ENCODE measurements at regions not wholly inside any gene's neighbourhood (a gene's known extent, or its start where the extent isn't known, plus 50 kb on each side); places are given as distances from the start of the nearest gene placed in this dataset.

DNA sequence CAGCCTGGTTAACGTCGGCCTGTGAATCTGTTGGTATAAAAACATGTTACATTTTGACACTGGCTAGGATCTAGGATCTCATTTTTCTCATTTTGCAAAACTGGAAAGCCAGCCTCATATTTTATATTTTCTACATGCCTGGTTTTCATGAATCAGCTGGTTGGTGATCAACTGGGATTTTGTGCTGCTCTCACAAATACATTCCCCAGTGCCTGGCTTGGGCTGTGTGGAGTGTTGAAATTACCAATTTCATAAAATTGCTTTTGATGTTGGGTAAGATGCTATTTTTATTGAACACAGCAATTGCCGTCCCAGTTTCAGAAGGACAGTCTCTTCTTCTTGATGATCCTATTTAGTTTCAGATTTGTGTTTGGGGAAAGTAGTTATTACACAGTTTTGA, 604.3 kb downstream of the TAFA4 start:
- H2AFZ ChIP-seq (ENCODE audit: low read depth, low read length), result no peak overlapping the region
- no peaks in the 10 kb centered on the region for H4K20me1 ChIP-seq (replicated peaks; ENCODE audit: control insufficient read depth, extremely low read depth, insufficient read depth, low read length)
- peaks cover 2% of the 10 kb centered on the region for H3K9me3 ChIP-seq (replicated peaks; ENCODE audit: control insufficient read depth, insufficient read depth, low read length)
- dilution Hi-C loops (cut with MboI; ENCODE audit: extremely low pct_ligation_motif_present, low sequenced_read_pairs) (no loop called here), intact Hi-C loops (cut with micrococcal nuclease) (no loop called here)
- TF ChIP-seq, protein P1, sequence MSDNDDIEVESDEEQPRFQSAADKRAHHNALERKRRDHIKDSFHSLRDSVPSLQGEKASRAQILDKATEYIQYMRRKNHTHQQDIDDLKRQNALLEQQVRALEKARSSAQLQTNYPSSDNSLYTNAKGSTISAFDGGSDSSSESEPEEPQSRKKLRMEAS (IDR thresholded peaks at IDR 0.05; ENCODE audit: insufficient read depth, insufficient read length), result no peak
- no peak for TF ChIP-seq FOS (IDR thresholded peaks at IDR 0.05; ENCODE audit: borderline replicate concordance, insufficient read depth, low read length)
- TF ChIP-seq JUN (IDR thresholded peaks at IDR 0.05; ENCODE audit: borderline replicate concordance, insufficient read depth, insufficient read length, low read depth), result no peak
- no peak for TF ChIP-seq GATA2 (IDR thresholded peaks at IDR 0.05; ENCODE audit: insufficient read depth, insufficient read length, low read depth, low read length)
- TF ChIP-seq POLR2A (IDR thresholded peaks at IDR 0.05; ENCODE audit: low read depth, low read length), result no peak
- TF ChIP-seq, protein P2, sequence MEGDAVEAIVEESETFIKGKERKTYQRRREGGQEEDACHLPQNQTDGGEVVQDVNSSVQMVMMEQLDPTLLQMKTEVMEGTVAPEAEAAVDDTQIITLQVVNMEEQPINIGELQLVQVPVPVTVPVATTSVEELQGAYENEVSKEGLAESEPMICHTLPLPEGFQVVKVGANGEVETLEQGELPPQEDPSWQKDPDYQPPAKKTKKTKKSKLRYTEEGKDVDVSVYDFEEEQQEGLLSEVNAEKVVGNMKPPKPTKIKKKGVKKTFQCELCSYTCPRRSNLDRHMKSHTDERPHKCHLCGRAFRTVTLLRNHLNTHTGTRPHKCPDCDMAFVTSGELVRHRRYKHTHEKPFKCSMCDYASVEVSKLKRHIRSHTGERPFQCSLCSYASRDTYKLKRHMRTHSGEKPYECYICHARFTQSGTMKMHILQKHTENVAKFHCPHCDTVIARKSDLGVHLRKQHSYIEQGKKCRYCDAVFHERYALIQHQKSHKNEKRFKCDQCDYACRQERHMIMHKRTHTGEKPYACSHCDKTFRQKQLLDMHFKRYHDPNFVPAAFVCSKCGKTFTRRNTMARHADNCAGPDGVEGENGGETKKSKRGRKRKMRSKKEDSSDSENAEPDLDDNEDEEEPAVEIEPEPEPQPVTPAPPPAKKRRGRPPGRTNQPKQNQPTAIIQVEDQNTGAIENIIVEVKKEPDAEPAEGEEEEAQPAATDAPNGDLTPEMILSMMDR (IDR thresholded peaks at IDR 0.05; ENCODE audit: extremely low read depth in 1 of 2, insufficient read depth in 1 of 2, low read depth in 1 of 2, low read length in 2 of 2), result no peak
- TF ChIP-seq MYC (IDR thresholded peaks at IDR 0.05; ENCODE audit: low read depth, low read length), result no peak
- TF ChIP-seq POLR2AphosphoS5 (IDR thresholded peaks at IDR 0.05; ENCODE audit: insufficient read depth, low read depth, low read length), result no peak
- TF ChIP-seq EZH2 (IDR thresholded peaks at IDR 0.05; ENCODE audit: borderline replicate concordance, low read depth, low read length, severe bottlenecking), result no peak
- H3K36me3 ChIP-seq (ENCODE audit: control insufficient read depth in 2 of 2, extremely low read depth in 1 of 2, insufficient read depth in 2 of 2, low read length in 2 of 2), result no peaks in the 10 kb centered on the region
- no peaks in the 10 kb centered on the region for H3K79me2 ChIP-seq (ENCODE audit: control insufficient read depth, insufficient read depth, low read length)
- H3K9ac ChIP-seq (replicated peaks; ENCODE audit: extremely low read depth, insufficient read depth, low read length), result no peak overlapping the region
- H3K4me1 ChIP-seq (ENCODE audit: control insufficient read depth, extremely low read depth, insufficient read depth, low read length), result no peaks in the 10 kb centered on the region
- no peaks in the 10 kb centered on the region for H3K27me3 ChIP-seq (ENCODE audit: control insufficient read depth in 2 of 2, insufficient read depth in 2 of 2, low read length in 2 of 2)
- no peak overlapping the region for H3K4me2 ChIP-seq (ENCODE audit: insufficient read depth, low read length)
- POLR2A ChIA-PET, result no interaction called here
- BruUV-seq (replicated peaks), result no TSS peak
- no peak for FAIRE-seq
- H3K4me3 ChIP-seq (replicated peaks in 1 of 3; ENCODE audit: insufficient read depth in 1 of 3, low read depth in 1 of 3, low read length in 3 of 3), result no peak overlapping the region
- H3K9me1 ChIP-seq (replicated peaks; ENCODE audit: control insufficient read depth, extremely low read depth, insufficient read depth, low read length), result no peaks in the 10 kb centered on the region
- CTCF ChIA-PET, result no interaction called here
- DNase-seq (ENCODE audit: low read depth, low spot score), result no peak
- H3K27ac ChIP-seq (ENCODE audit: insufficient read depth, low read depth, low read length), result no peak overlapping the region

Data from endothelial cell of umbilical vein (primary cell).